Activated effector memory CD4-positive, alpha-beta T cell treated with anti-CD3 and anti-CD28 coated beads, Interleukin-2, amount 50 U/mL, for 16 hours (primary cell): ENCODE measurements at regions not wholly inside any gene's neighbourhood (a gene's known extent, or its start where the extent isn't known, plus 50 kb on each side); places are given as distances from the start of the nearest gene placed in this dataset.
"Not testable (repeated sequence)": the region's sequence is repeated elsewhere in the genome, so short reads cannot be mapped to it uniquely, and the experiment has no call there.

Experiments
- DNase-seq: peaks from one replicate; pipeline ENCODE4 v3.0.0-alpha.2; 2020

- DNase-seq: no peak
Observed at GRCh38 chr5:87150630-87151029, 117.1 kb upstream of the RASA1 start.

- DNase-seq: no peak
Observed at GRCh38 chr5:87151547-87151946, 116.1 kb upstream of the RASA1 start.

- DNase-seq: no peak
Observed at GRCh38 chr5:87152886-87153285, 114.8 kb upstream of the RASA1 start.

GRCh38 chr5:87154191-87154590, 113.5 kb upstream of the RASA1 start:
- DNase-seq: no peak

GRCh38 chr5:87155106-87155505, 112.6 kb upstream of the RASA1 start:
- no peak for DNase-seq

- no peak for DNase-seq
Observed at GRCh38 chr5:87156631-87157030, 111.1 kb upstream of the RASA1 start.

- no peak for DNase-seq
Observed at GRCh38 chr5:87164409-87164808, 103.3 kb upstream of the RASA1 start.

- no peak for DNase-seq
Observed at GRCh38 chr5:87169300-87169991, 98.2 kb upstream of the RASA1 start.

GRCh38 chr5:87170799-87171198, 96.9 kb upstream of the RASA1 start:
- DNase-seq: no peak

GRCh38 chr5:87182649-87183048, 85.0 kb upstream of the RASA1 start:
- DNase-seq: no peak

GRCh38 chr5:87183896-87184295, 83.8 kb upstream of the RASA1 start:
- DNase-seq: no peak

- no peak for DNase-seq
Observed at GRCh38 chr5:87184605-87185004, 83.1 kb upstream of the RASA1 start.

GRCh38 chr5:87185838-87186237, 81.8 kb upstream of the RASA1 start:
- no peak for DNase-seq

GRCh38 chr5:87188391-87188790, 79.3 kb upstream of the RASA1 start:
- DNase-seq: no peak

- DNase-seq: no peak
Observed at GRCh38 chr5:87190041-87190440, 77.6 kb upstream of the RASA1 start.

- no peak for DNase-seq
Observed at GRCh38 chr5:87190687-87191086, 77.0 kb upstream of the RASA1 start.

- no peak for DNase-seq
Observed at GRCh38 chr5:87191645-87192044, 76.0 kb upstream of the RASA1 start.

GRCh38 chr5:87195104-87195591, 72.5 kb upstream of the RASA1 start:
- no peak for DNase-seq

- no peak for DNase-seq
Observed at GRCh38 chr5:87195616-87196015, 72.1 kb upstream of the RASA1 start.

GRCh38 chr5:87198010-87198409, 69.7 kb upstream of the RASA1 start:
- DNase-seq: no peak

- DNase-seq: not testable (repeated sequence)
Observed at GRCh38 chr5:87199246-87199645, 68.4 kb upstream of the RASA1 start.

GRCh38 chr5:87199704-87200103, 68.0 kb upstream of the RASA1 start:
- DNase-seq: not testable (repeated sequence)

GRCh38 chr5:87210076-87210475, 57.6 kb upstream of the RASA1 start:
- no peak for DNase-seq

GRCh38 chr5:87210743-87211142, 56.9 kb upstream of the RASA1 start:
- DNase-seq: no peak

- no peak for DNase-seq
Observed at GRCh38 chr5:87211676-87212075, 56.0 kb upstream of the RASA1 start.
